ENCODE measurements at regions not wholly inside any gene's neighbourhood (a gene's known extent, or its start where the extent isn't known, plus 50 kb on each side); places are given as distances from the start of the nearest gene placed in this dataset.

GRCh38 chr6:6890400-6890858 lies 217.3 kb upstream of the RREB1 start:
- no peak for TF ChIP-seq BACH2 (CRISPR knock-in tag; IDR thresholded peaks at IDR 0.05; ENCODE audit: borderline replicate concordance)
- no peak for TF ChIP-seq ARNTL (CRISPR knock-in tag; IDR thresholded peaks at IDR 0.05; ENCODE audit: borderline replicate concordance, low read depth)
- no peak for TF ChIP-seq ZNF70 (CRISPR knock-in tag; IDR thresholded peaks at IDR 0.05)
- no peak for TF ChIP-seq ZFP30 (CRISPR knock-in tag; IDR thresholded peaks at IDR 0.05)
- TF ChIP-seq ZC3H10 (CRISPR knock-in tag; IDR thresholded peaks at IDR 0.05), result no peak
- TF ChIP-seq, protein P1, sequence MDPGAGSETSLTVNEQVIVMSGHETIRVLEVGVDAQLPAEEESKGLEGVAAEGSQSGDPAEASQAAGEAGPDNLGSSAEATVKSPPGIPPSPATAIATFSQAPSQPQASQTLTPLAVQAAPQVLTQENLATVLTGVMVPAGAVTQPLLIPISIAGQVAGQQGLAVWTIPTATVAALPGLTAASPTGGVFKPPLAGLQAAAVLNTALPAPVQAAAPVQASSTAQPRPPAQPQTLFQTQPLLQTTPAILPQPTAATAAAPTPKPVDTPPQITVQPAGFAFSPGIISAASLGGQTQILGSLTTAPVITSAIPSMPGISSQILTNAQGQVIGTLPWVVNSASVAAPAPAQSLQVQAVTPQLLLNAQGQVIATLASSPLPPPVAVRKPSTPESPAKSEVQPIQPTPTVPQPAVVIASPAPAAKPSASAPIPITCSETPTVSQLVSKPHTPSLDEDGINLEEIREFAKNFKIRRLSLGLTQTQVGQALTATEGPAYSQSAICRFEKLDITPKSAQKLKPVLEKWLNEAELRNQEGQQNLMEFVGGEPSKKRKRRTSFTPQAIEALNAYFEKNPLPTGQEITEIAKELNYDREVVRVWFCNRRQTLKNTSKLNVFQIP (CRISPR knock-in tag; IDR thresholded peaks at IDR 0.05; ENCODE audit: borderline replicate concordance, low read depth), result no peak

DNA sequence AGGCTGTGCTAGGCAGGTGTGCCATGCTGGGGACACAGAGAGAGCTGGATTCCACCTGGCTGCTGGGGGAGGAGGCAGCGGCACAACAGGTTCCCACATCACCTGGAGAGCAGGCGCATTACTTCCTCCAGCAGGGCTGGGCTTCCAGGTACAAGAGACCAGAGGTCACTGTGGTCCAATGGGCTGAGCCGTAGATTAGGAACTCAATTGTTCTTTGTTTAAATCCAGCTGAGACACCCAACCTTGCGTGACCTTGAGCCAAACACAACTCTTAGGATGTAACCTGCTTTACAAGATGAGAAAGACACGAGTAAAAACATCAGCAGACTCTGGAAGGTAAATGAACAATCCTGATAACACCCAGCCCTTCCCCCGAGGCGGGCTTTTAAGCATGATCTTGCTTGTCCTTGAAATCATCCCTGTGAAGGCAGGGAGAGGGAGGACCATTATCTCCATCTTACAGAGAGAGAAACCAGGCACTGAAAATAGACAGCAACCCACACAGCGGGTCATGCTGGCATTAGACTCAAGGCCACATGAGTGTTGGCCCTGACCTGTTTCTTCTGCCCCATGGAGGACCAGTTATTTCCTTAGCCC lies 216.5 kb upstream of the RREB1 start:
- no peak for TF ChIP-seq ESRRG (CRISPR knock-in tag; IDR thresholded peaks at IDR 0.05)
- TF ChIP-seq CSDC2 (CRISPR knock-in tag; IDR thresholded peaks at IDR 0.05), result no peak
- TF ChIP-seq PPARA (CRISPR knock-in tag; IDR thresholded peaks at IDR 0.05; ENCODE audit: borderline replicate concordance), result no peak
- TF ChIP-seq OSR1 (CRISPR knock-in tag; IDR thresholded peaks at IDR 0.05), result no peak
- TF ChIP-seq, protein P2, sequence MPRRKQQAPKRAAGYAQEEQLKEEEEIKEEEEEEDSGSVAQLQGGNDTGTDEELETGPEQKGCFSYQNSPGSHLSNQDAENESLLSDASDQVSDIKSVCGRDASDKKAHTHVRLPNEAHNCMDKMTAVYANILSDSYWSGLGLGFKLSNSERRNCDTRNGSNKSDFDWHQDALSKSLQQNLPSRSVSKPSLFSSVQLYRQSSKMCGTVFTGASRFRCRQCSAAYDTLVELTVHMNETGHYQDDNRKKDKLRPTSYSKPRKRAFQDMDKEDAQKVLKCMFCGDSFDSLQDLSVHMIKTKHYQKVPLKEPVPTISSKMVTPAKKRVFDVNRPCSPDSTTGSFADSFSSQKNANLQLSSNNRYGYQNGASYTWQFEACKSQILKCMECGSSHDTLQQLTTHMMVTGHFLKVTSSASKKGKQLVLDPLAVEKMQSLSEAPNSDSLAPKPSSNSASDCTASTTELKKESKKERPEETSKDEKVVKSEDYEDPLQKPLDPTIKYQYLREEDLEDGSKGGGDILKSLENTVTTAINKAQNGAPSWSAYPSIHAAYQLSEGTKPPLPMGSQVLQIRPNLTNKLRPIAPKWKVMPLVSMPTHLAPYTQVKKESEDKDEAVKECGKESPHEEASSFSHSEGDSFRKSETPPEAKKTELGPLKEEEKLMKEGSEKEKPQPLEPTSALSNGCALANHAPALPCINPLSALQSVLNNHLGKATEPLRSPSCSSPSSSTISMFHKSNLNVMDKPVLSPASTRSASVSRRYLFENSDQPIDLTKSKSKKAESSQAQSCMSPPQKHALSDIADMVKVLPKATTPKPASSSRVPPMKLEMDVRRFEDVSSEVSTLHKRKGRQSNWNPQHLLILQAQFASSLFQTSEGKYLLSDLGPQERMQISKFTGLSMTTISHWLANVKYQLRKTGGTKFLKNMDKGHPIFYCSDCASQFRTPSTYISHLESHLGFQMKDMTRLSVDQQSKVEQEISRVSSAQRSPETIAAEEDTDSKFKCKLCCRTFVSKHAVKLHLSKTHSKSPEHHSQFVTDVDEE (CRISPR knock-in tag; IDR thresholded peaks at IDR 0.05), result no peak
- no peak for ATAC-seq

More at GRCh38 chr6:6890400-6890858, 217.3 kb upstream of the RREB1 start:
- peak; percentile 59; the same call in 1 of the 3 replicates for ATAC-seq

GRCh38 chr6:6891949-6892461 lies 215.8 kb upstream of the RREB1 start:
- TF ChIP-seq OSR1 (CRISPR knock-in tag; IDR thresholded peaks at IDR 0.05), result no peak
- TF ChIP-seq, protein P2 (CRISPR knock-in tag; IDR thresholded peaks at IDR 0.05), result no peak
- TF ChIP-seq SNAI2 (CRISPR knock-in tag; IDR thresholded peaks at IDR 0.05), result no peak
- TF ChIP-seq RARB (CRISPR knock-in tag; IDR thresholded peaks at IDR 0.05), result no peak
- no peak for TF ChIP-seq TCF4 (CRISPR knock-in tag; IDR thresholded peaks at IDR 0.05; ENCODE audit: borderline replicate concordance)
- TF ChIP-seq ISL1 (CRISPR knock-in tag; IDR thresholded peaks at IDR 0.05), result no peak
- TF ChIP-seq PPARA (CRISPR knock-in tag; IDR thresholded peaks at IDR 0.05; ENCODE audit: borderline replicate concordance), result no peak
- no peak for TF ChIP-seq ZNF8 (CRISPR knock-in tag; IDR thresholded peaks at IDR 0.05)
- TF ChIP-seq, protein P3, sequence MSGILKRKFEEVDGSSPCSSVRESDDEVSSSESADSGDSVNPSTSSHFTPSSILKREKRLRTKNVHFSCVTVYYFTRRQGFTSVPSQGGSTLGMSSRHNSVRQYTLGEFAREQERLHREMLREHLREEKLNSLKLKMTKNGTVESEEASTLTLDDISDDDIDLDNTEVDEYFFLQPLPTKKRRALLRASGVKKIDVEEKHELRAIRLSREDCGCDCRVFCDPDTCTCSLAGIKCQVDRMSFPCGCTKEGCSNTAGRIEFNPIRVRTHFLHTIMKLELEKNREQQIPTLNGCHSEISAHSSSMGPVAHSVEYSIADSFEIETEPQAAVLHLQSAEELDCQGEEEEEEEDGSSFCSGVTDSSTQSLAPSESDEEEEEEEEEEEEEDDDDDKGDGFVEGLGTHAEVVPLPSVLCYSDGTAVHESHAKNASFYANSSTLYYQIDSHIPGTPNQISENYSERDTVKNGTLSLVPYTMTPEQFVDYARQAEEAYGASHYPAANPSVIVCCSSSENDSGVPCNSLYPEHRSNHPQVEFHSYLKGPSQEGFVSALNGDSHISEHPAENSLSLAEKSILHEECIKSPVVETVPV (CRISPR knock-in tag; IDR thresholded peaks at IDR 0.05), result no peak
- ATAC-seq, result no peak

- no peak for ATAC-seq
- TF ChIP-seq ZNF70 (CRISPR knock-in tag; IDR thresholded peaks at IDR 0.05) (no peak), PPARA (CRISPR knock-in tag; IDR thresholded peaks at IDR 0.05; ENCODE audit: borderline replicate concordance) (no peak), ZFP3 (CRISPR knock-in tag; IDR thresholded peaks at IDR 0.05) (no peak), PATZ1 (CRISPR knock-in tag; IDR thresholded peaks at IDR 0.05; ENCODE audit: borderline replicate concordance) (no peak)
- TF ChIP-seq, protein P2 (CRISPR knock-in tag; IDR thresholded peaks at IDR 0.05), result no peak
Measured at GRCh38 chr6:6892744-6893583, 214.8 kb upstream of the RREB1 start.

All from SK-N-SH treated with all-trans-retinoic acid at 6 μM for 48 hours (cell line).